Glutamatergic neuron (in vitro differentiated cells): ENCODE measurements at regions not wholly inside any gene's neighbourhood (a gene's known extent, or its start where the extent isn't known, plus 50 kb on each side); places are given as distances from the start of the nearest gene placed in this dataset.

ENCODE experiments used
- DNase-seq: peaks from one replicate; pipeline ENCODE4 v3.0.0; 2022
- H3K27ac Mint-ChIP-seq: one replicate; pipeline ENCODE4 v1.8.0; 2020; ENCODE audit warnings: mild to moderate bottlenecking, mixed read lengths, inconsistent platforms; ENCODE audit not compliant: unreplicated experiment
- H3K27me3 Mint-ChIP-seq: one replicate; pipeline ENCODE4 v1.8.0; 2020; ENCODE audit warnings: mild to moderate bottlenecking, moderate library complexity, mixed read lengths, inconsistent platforms; ENCODE audit not compliant: unreplicated experiment
- H3K36me3 Mint-ChIP-seq: one replicate; pipeline ENCODE4 v1.8.0; 2020; ENCODE audit warnings: mild to moderate bottlenecking, mixed read lengths, inconsistent platforms; ENCODE audit not compliant: unreplicated experiment
- H3K4me1 Mint-ChIP-seq: one replicate; pipeline ENCODE4 v1.8.0; 2020; ENCODE audit warnings: mild to moderate bottlenecking, low read depth, mixed read lengths, inconsistent platforms; ENCODE audit not compliant: unreplicated experiment
- H3K4me3 Mint-ChIP-seq: one replicate; pipeline ENCODE4 v1.8.0; 2020; ENCODE audit warnings: mild to moderate bottlenecking, mixed read lengths, inconsistent platforms; ENCODE audit not compliant: unreplicated experiment
- H3K9me3 Mint-ChIP-seq: one replicate; pipeline ENCODE4 v1.8.0; 2020; ENCODE audit warnings: mild to moderate bottlenecking, moderate library complexity, mixed read lengths, inconsistent platforms; ENCODE audit not compliant: unreplicated experiment
- TF ChIP-seq, protein P1 (sequence below): fragments of 200-600 bp; sonication (generic); IDR thresholded peaks from one replicate; pipeline ENCODE4 v1.5.0; 2021; ENCODE audit not compliant: partially characterized antibody, unreplicated experiment

DNA sequence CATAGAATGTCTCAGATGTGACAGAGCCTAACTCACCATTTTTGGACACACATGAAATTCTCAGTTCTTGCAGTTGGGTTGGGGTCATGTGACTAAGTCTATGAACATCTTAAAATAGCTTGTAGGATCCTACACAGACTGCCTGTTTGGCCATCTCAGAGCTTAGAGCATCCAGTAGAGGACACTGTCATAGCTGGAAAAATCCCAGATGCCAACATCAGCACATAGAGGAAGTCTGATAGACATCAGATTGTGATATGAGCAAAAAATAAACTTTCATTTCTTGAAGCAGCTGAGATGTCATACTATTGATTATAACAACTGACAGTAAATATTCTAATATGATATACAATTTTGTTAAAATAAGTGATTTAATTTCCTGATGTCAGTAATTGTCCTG, 207.1 kb downstream of the TRAM1L1 start:
- Mint-ChIP-seq H3K27ac (no peak overlapping the region), H3K9me3 (peaks cover 3% of the 10 kb centered on the region), H3K4me3 (no peak overlapping the region), H3K27me3 (no peaks in the 10 kb centered on the region), H3K4me1 (no peaks in the 10 kb centered on the region), H3K36me3 (no peaks in the 10 kb centered on the region)
- TF ChIP-seq, protein P1, sequence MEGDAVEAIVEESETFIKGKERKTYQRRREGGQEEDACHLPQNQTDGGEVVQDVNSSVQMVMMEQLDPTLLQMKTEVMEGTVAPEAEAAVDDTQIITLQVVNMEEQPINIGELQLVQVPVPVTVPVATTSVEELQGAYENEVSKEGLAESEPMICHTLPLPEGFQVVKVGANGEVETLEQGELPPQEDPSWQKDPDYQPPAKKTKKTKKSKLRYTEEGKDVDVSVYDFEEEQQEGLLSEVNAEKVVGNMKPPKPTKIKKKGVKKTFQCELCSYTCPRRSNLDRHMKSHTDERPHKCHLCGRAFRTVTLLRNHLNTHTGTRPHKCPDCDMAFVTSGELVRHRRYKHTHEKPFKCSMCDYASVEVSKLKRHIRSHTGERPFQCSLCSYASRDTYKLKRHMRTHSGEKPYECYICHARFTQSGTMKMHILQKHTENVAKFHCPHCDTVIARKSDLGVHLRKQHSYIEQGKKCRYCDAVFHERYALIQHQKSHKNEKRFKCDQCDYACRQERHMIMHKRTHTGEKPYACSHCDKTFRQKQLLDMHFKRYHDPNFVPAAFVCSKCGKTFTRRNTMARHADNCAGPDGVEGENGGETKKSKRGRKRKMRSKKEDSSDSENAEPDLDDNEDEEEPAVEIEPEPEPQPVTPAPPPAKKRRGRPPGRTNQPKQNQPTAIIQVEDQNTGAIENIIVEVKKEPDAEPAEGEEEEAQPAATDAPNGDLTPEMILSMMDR = no peak
- DNase-seq = no peak

DNA sequence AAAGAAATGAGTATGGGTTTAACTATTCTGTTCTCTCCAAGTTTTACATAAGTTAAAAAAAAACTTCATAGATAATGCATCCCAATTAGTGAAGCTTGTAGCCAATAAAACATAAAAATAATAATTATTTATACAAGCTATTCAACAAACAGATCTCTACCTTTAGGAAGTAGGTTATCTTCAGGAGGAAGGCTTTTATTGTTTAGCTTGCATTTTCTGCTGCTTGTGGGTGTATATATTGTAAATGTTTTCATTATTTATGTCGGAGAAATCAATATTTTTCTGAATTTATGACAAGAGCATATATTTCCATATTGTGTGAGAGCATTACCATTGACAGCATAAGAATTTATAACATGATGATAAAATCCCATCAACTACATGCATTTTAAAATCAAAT, 208.3 kb downstream of the TRAM1L1 start:
- Mint-ChIP-seq H3K27ac (no peak overlapping the region), H3K4me1 (no peaks in the 10 kb centered on the region), H3K36me3 (no peaks in the 10 kb centered on the region), H3K9me3 (peaks cover 3% of the 10 kb centered on the region), H3K4me3 (no peak overlapping the region), H3K27me3 (no peaks in the 10 kb centered on the region)
- DNase-seq = no peak
- TF ChIP-seq, protein P1 = no peak

- Mint-ChIP-seq H3K27ac (no peak overlapping the region), H3K4me3 (no peak overlapping the region), H3K27me3 (no peaks in the 10 kb centered on the region)
Measured at GRCh38 chr4:116872941-116873340, 212.4 kb downstream of the TRAM1L1 start.

DNA sequence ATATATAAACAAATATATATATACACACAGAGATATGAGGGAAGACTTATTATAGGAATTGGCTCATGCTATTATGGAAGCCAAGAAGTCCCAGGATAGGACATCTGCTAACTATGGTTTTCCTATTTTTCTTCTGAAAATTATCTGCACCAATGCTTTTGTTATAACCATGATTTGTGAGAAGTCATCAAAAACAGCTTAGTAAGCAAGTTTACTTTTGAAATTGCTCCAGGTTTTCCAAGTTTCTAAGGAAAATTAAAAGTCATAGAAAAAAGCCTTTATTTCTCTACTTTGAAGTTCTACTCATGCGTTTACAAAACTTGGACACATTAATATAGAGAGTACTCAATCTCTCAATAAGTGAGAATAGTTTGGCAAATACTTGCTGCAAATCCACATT, 213.1 kb downstream of the TRAM1L1 start:
- H3K27ac Mint-ChIP-seq = no peak overlapping the region

More at GRCh38 chr4:116872941-116873340, 212.4 kb downstream of the TRAM1L1 start:
- Mint-ChIP-seq H3K4me1 (peaks cover 6% of the 10 kb centered on the region), H3K9me3 (no peaks in the 10 kb centered on the region), H3K36me3 (no peaks in the 10 kb centered on the region)
- TF ChIP-seq, protein P1 = no peak
- no peak for DNase-seq

DNA sequence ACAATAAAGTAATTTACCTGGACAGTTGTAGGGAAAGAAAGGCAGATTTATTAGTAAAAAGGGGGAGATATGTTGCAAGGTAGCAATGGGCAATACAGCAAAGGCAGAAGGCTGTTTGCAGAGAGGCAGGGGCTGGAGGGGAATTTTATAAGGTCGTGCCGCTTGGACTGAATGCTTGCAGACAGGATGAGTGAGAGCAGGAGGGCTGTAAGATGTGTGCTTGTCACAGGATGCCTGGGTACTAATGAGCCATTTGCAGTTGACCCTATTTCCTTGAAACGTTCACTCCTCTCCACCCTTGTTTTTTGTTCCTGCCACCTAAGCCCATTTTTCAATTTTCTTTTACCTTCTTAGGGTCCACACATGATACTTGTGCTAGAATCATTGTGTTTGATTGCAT, 214.7 kb downstream of the TRAM1L1 start:
- H3K27ac Mint-ChIP-seq = no peak overlapping the region
- no peak overlapping the region for H3K4me3 Mint-ChIP-seq
- H3K36me3 Mint-ChIP-seq = no peaks in the 10 kb centered on the region
- H3K27me3 Mint-ChIP-seq = no peaks in the 10 kb centered on the region
- no peak for DNase-seq
- H3K4me1 Mint-ChIP-seq = peaks cover 6% of the 10 kb centered on the region
- TF ChIP-seq, protein P1 = no peak
- no peaks in the 10 kb centered on the region for H3K9me3 Mint-ChIP-seq

More for the DNA sequence above, 213.1 kb downstream of the TRAM1L1 start:
- TF ChIP-seq, protein P1 = no peak
- H3K4me1 Mint-ChIP-seq = peaks cover 6% of the 10 kb centered on the region
- no peaks in the 10 kb centered on the region for H3K9me3 Mint-ChIP-seq
- H3K4me3 Mint-ChIP-seq = no peak overlapping the region
- H3K36me3 Mint-ChIP-seq = no peaks in the 10 kb centered on the region
- DNase-seq = no peak
- H3K27me3 Mint-ChIP-seq = no peaks in the 10 kb centered on the region
